ENCODE measurements at regions not wholly inside any gene's neighbourhood (a gene's known extent, or its start where the extent isn't known, plus 50 kb on each side); places are given as distances from the start of the nearest gene placed in this dataset.

DNA sequence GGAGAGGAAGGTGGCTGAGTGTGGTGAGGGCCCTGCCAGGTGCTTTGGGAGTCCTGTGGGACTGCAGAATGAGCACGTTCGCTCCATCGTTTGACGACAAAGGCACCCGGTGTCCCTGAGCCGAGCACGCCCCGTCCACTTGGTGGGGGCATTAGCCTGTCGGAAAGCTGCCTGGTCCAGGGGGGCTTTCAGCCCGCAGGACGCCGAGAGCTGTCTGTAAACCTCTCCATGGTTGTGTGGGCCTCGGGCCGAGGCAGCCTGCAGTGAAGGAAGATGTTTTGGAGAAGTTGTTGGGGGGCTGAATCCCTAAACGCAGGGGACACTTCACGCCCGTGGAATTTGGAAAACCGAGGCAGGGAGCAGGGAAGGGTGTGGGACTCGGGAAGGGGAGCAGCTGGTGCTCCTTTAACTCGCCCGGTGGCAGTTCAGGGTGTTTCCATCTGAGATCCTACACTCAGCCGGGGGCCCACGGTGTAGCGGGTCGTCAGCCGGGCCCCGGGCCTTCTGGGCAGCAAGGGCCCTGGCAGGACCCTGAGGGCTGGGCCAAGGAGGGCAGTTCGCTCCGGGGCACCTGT, 53.8 kb downstream of the MRPL36 start:
- TF ChIP-seq POLR2A (IDR thresholded peaks at IDR 0.05; ENCODE audit: low read depth) (no peak), CTCF (IDR thresholded peaks at IDR 0.05) (no peak)
